Ovary (tissue), 3 donors: ENCODE measurements at regions not wholly inside any gene's neighbourhood (a gene's known extent, or its start where the extent isn't known, plus 50 kb on each side); places are given as distances from the start of the nearest gene placed in this dataset.

Experiments used
- EP300 ChIP-seq: sonication (generic); formaldehyde crosslinking; IDR thresholded peaks from one replicate; pipeline ENCODE4 v1.6.1; 2017; ENCODE audit warnings: antibody characterized with exemption
- POLR2A ChIP-seq: fragments of 450-650 bp; IDR thresholded peaks from one replicate; pipeline ENCODE4 v1.6.1; 2017; ENCODE audit warnings: antibody characterized with exemption, mild to moderate bottlenecking, moderate library complexity
- TF ChIP-seq, protein P1 (sequence below), 3 donors: fragments of 450-650 bp in 2 of 3; fragments of 200-600 bp in 1 of 3; IDR thresholded peaks; one replicate each; pipeline versions ENCODE4 v1.5.1 to v1.8.0; 2016 to 2022; ENCODE audit warnings: antibody characterized with exemption in 3 of 3, mild to moderate bottlenecking in 1 of 3
- donor health status: DM: no; HTN: no; CAD: no.

DNA sequence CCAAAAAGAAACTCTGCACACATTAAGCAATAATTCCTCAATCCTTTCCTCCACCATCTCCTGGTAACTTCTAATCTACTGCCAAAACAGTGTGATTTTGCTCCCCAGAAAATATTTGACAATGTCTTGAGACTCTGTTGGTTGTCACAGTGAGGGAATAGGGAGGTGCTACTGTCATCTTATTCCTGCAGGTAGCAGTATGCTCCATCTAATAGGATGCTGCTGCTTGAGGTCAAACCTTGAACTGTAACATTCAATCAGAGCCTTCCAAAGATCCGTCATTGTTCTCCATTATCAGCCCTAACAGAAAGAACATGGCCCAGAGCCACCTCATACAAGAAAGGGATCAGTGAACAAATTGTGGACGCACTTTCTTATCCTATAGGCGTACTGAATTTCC is 514.7 kb upstream of the GRIN3A start:
- TF ChIP-seq, protein P1, sequence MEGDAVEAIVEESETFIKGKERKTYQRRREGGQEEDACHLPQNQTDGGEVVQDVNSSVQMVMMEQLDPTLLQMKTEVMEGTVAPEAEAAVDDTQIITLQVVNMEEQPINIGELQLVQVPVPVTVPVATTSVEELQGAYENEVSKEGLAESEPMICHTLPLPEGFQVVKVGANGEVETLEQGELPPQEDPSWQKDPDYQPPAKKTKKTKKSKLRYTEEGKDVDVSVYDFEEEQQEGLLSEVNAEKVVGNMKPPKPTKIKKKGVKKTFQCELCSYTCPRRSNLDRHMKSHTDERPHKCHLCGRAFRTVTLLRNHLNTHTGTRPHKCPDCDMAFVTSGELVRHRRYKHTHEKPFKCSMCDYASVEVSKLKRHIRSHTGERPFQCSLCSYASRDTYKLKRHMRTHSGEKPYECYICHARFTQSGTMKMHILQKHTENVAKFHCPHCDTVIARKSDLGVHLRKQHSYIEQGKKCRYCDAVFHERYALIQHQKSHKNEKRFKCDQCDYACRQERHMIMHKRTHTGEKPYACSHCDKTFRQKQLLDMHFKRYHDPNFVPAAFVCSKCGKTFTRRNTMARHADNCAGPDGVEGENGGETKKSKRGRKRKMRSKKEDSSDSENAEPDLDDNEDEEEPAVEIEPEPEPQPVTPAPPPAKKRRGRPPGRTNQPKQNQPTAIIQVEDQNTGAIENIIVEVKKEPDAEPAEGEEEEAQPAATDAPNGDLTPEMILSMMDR (IDR thresholded peaks at IDR 0.05) = no peak
- TF ChIP-seq POLR2A (no peak), EP300 (no peak)
